A673 (cell line): ENCODE measurements at regions not wholly inside any gene's neighbourhood (a gene's known extent, or its start where the extent isn't known, plus 50 kb on each side); places are given as distances from the start of the nearest gene placed in this dataset.

Source experiments
- BruUV-seq: library from RNA; stranded (reverse); fragments of 400-500 nt; replicated peaks from 2 replicates; lab custom pipeline; 2021; lab: Mats Ljungman, UMichigan
- CTCF ChIA-PET: fragments of 300-600 bp; sonication (Branson Sonifier 250); formaldehyde crosslinking; loops from one replicate; lab custom pipeline; 2022; ENCODE audit warnings: antibody characterized with exemption; lab: Charles Lee
- POLR2A ChIA-PET: fragments of 300-600 bp; sonication (Branson Sonifier 250); formaldehyde crosslinking; loops from one replicate; lab custom pipeline; 2022; ENCODE audit warnings: antibody characterized with exemption; ENCODE audit not compliant: low non-redundant PET; lab: Charles Lee
- DNase-seq: peaks from one replicate; pipeline ENCODE4 v3.0.0-alpha.2; 2015; ENCODE audit warnings: low spot score
- H3K27ac ChIP-seq: fragments of 200-600 bp; sonication (generic); 2 replicates; pipeline ENCODE4 v1.5.1; 2016; ENCODE audit warnings: mixed run types, low read depth, mild to moderate bottlenecking, mixed read lengths, antibody characterized with exemption, low read length; ENCODE audit not compliant: poor library complexity, severe bottlenecking
- H3K27me3 ChIP-seq: fragments of 200-600 bp; sonication (generic); replicated peaks from 2 replicates; pipeline ENCODE4 v1.6.1; 2017; ENCODE audit warnings: mixed run types, low read depth, mild to moderate bottlenecking, mixed read lengths, antibody characterized with exemption, low read length; ENCODE audit not compliant: insufficient read depth, poor library complexity
- H3K36me3 ChIP-seq: fragments of 200-600 bp; sonication (generic); 2 replicates; pipeline ENCODE4 v1.6.1; 2016; ENCODE audit warnings: mixed run types, mild to moderate bottlenecking, mixed read lengths, antibody characterized with exemption, low read length; ENCODE audit not compliant: insufficient read depth, poor library complexity, severe bottlenecking
- H3K4me1 ChIP-seq: fragments of 200-600 bp; sonication (generic); 2 replicates; pipeline ENCODE4 v1.6.1; 2017; ENCODE audit warnings: mixed run types, mild to moderate bottlenecking, mixed read lengths, antibody characterized with exemption, low read length; ENCODE audit not compliant: insufficient read depth, poor library complexity, severe bottlenecking
- H3K4me3 ChIP-seq: fragments of 200-600 bp; sonication (generic); 2 replicates; pipeline ENCODE4 v1.5.1; 2016; ENCODE audit warnings: low read depth, mixed run types, mild to moderate bottlenecking, mixed read lengths, low read length; ENCODE audit not compliant: poor library complexity, severe bottlenecking
- H3K9me3 ChIP-seq: fragments of 200-600 bp; sonication (generic); 2 replicates; pipeline ENCODE4 v1.6.1; 2016; ENCODE audit warnings: mixed run types, low read depth, mild to moderate bottlenecking, mixed read lengths, antibody characterized with exemption, low read length; ENCODE audit not compliant: poor library complexity, severe bottlenecking
- EZH2 ChIP-seq: fragments of 200-600 bp; sonication (generic); IDR thresholded peaks from 2 replicates; pipeline ENCODE4 v1.6.1; 2017; ENCODE audit warnings: borderline replicate concordance, low read depth, mild to moderate bottlenecking, mixed read lengths, antibody characterized with exemption, low read length; ENCODE audit not compliant: poor library complexity, severe bottlenecking
- intact Hi-C: fragments of 100-400 bp; cut with micrococcal nuclease; formaldehyde crosslinking; loops from one replicate; pipeline ENCODE4 v1.10.0; 2022; ENCODE audit not compliant: unreplicated experiment
- TF ChIP-seq, protein P1 (sequence below): fragments of 300-800, 200-600 bp; sonication (generic); conservative IDR thresholded peaks from 2 replicates; pipeline ENCODE4 v1.5.1; 2017; ENCODE audit warnings: low read depth, mild to moderate bottlenecking, antibody characterized with exemption, low read length, moderate library complexity, mixed read lengths

DNA sequence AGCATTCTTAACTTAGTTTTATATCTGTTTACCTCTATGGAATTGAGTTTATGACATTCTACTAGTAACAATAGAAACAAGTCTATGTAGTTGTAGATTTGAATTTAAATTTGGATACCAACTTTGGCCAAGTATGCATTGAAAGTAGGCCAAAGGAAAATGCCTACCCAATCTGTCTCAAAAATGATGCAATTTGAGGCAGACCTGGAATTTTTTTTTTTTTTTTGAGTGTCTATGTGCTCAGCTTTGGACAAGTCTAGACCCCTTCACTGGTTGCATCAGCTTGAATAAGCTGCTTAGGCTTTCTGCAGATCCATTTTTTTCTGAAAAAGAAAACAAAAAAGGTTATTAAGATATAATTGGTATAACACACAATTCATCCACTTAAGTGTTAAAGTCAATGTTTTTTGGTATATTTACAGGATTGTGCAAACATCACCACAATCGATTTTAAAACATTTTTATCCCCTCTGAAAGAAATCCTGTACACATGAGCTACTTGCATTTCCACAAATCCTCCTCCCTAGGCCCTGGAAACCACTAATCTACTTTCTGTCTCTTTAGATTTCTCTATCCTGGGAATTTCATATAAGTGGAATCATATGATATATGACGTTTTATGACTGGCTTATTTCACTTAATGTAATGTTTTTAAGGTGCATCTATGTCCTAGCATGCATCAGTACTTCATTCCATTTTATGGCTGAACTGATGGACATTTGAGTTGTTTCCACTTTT lies 185.1 kb upstream of the CCDC68 start:
- H3K4me3 ChIP-seq, result no peak overlapping the region
- intact Hi-C loops, result no loop called here
- no peaks in the 10 kb centered on the region for H3K4me1 ChIP-seq
- H3K9me3 ChIP-seq, result no peaks in the 10 kb centered on the region
- BruUV-seq, result no TSS peak
- H3K27ac ChIP-seq, result no peak overlapping the region
- H3K27me3 ChIP-seq, result peaks cover 52% of the 10 kb centered on the region
- H3K36me3 ChIP-seq, result no peaks in the 10 kb centered on the region
- ChIA-PET CTCF (no interaction called here), POLR2A (no interaction called here)
- DNase-seq, result no peak
- no peak for TF ChIP-seq EZH2
- TF ChIP-seq, protein P1, sequence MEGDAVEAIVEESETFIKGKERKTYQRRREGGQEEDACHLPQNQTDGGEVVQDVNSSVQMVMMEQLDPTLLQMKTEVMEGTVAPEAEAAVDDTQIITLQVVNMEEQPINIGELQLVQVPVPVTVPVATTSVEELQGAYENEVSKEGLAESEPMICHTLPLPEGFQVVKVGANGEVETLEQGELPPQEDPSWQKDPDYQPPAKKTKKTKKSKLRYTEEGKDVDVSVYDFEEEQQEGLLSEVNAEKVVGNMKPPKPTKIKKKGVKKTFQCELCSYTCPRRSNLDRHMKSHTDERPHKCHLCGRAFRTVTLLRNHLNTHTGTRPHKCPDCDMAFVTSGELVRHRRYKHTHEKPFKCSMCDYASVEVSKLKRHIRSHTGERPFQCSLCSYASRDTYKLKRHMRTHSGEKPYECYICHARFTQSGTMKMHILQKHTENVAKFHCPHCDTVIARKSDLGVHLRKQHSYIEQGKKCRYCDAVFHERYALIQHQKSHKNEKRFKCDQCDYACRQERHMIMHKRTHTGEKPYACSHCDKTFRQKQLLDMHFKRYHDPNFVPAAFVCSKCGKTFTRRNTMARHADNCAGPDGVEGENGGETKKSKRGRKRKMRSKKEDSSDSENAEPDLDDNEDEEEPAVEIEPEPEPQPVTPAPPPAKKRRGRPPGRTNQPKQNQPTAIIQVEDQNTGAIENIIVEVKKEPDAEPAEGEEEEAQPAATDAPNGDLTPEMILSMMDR, result no peak

DNA sequence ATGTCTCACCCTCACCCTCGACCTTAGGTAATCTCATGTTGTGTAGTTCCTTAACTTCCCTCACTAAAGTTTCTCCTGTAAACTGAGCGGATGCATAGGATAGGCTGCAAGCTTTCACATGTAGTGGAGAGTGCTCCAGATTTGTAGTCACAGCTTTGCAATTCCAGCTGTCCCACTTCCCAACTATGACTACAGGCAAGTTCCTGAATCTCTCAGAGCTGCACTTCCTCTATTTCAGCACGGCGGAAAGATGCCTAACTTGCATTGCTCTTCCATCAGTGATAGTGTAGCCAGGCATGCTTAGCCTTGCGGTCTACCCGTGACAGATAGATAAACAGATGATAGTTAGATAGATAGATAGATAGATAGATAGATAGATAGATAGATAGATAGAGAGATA lies 183.1 kb upstream of the CCDC68 start:
- intact Hi-C loops, result no loop called here
- BruUV-seq, result no TSS peak
- Histone ChIP-seq H3K4me3 (no peak overlapping the region), H3K9me3 (no peaks in the 10 kb centered on the region), H3K36me3 (no peaks in the 10 kb centered on the region), H3K27me3 (peaks cover 60% of the 10 kb centered on the region), H3K4me1 (no peaks in the 10 kb centered on the region), H3K27ac (no peak overlapping the region)
- TF ChIP-seq, protein P1, result no peak
- no peak for TF ChIP-seq EZH2
- ChIA-PET POLR2A (no interaction called here), CTCF (no interaction called here)
- DNase-seq, result no peak

DNA sequence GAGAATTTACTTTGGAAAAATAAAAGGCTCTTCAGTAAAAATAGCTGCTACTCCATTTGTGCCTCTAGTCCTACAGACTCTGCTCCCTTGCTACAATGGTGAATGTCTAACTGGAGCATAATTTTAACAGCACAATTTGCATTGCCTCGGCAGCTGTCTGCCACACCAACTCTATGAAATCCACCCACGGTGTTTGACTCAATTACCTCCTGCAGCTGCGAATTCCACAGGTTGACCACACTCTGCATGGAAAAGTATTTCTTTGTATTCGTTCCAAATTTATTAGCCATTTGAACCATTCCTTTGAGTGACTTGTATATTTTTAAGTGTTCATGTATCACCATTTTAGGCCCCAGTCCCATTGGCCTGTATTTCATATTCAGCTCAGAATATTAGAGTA lies 182.1 kb upstream of the CCDC68 start:
- ChIA-PET CTCF (no interaction called here), POLR2A (no interaction called here)
- Histone ChIP-seq H3K4me3 (no peak overlapping the region), H3K4me1 (no peaks in the 10 kb centered on the region), H3K27me3 (peaks cover 67% of the 10 kb centered on the region), H3K36me3 (no peaks in the 10 kb centered on the region), H3K9me3 (no peaks in the 10 kb centered on the region), H3K27ac (no peak overlapping the region)
- intact Hi-C loops, result no loop called here
- BruUV-seq, result no TSS peak
- DNase-seq, result no peak
- TF ChIP-seq EZH2, result no peak
- TF ChIP-seq, protein P1, result no peak
